CD14-positive monocyte (primary cell): ENCODE measurements at regions not wholly inside any gene's neighbourhood (a gene's known extent, or its start where the extent isn't known, plus 50 kb on each side); places are given as distances from the start of the nearest gene placed in this dataset.

Experiments
- DNase-seq, 3 donors: peaks; one replicate each; pipeline ENCODE4 v3.0.0-alpha.2; 2011 to 2022
- H2AFZ ChIP-seq: 2 replicates; pipeline ENCODE4 v1.6.0; 2012; ENCODE audit warnings: mild to moderate bottlenecking, low read depth, low read length, inconsistent platforms; ENCODE audit not compliant: insufficient read depth, poor library complexity, severe bottlenecking
- H3K27ac ChIP-seq, 2 donors: 1 replicate in 1 of 2; 2 replicates in 1 of 2; pipeline ENCODE4 v1.5.1; 2012 to 2013; ENCODE audit warnings: low read length in 2 of 2, control low read depth in 1 of 2, inconsistent platforms in 1 of 2, low read depth in 1 of 2, mild to moderate bottlenecking in 1 of 2
- H3K27me3 ChIP-seq, 2 donors: one replicate each; pipeline versions ENCODE4 v1.6.0 to v1.6.1; 2011 to 2013; ENCODE audit warnings: low read length in 2 of 2; ENCODE audit not compliant: control insufficient read depth in 2 of 2, insufficient read depth in 2 of 2
- H3K36me3 ChIP-seq, 2 donors: replicated peaks in 1 of 2; 1 replicate in 1 of 2; 2 replicates in 1 of 2; pipeline versions ENCODE4 v1.5.1 to v1.6.1; 2012 to 2013; ENCODE audit warnings: low read length in 2 of 2, control low read depth in 1 of 2, inconsistent platforms in 1 of 2, mild to moderate bottlenecking in 1 of 2; ENCODE audit not compliant: insufficient read depth in 2 of 2, control insufficient read depth in 1 of 2
- H3K4me1 ChIP-seq, 2 donors: 1 replicate in 1 of 2; 2 replicates in 1 of 2; pipeline versions ENCODE4 v1.5.1 to v1.6.1; 2012 to 2013; ENCODE audit warnings: low read length in 2 of 2, control low read depth in 1 of 2, inconsistent platforms in 1 of 2, mild to moderate bottlenecking in 1 of 2, moderate library complexity in 1 of 2; ENCODE audit not compliant: insufficient read depth in 2 of 2, control insufficient read depth in 1 of 2
- H3K4me2 ChIP-seq: replicated peaks from 2 replicates; pipeline ENCODE3; 2012; ENCODE audit warnings: low read length, moderate library complexity, mild to moderate bottlenecking; ENCODE audit not compliant: poor library complexity, severe bottlenecking; ENCODE audit errors: extremely low read depth
- H3K4me3 ChIP-seq, 3 experiments: fragments of 200-600 bp in 1 of 3; sonication (generic) in 1 of 3; replicated peaks in 1 of 3; 1 replicate in 2 of 3; 2 replicates in 1 of 3; pipeline ENCODE4 v1.5.1; 2011 to 2013; ENCODE audit warnings: low read length in 3 of 3, mild to moderate bottlenecking in 3 of 3, control low read depth in 2 of 3, low read depth in 2 of 3, inconsistent platforms in 1 of 3, moderate library complexity in 1 of 3
- H3K79me2 ChIP-seq: 2 replicates; pipeline ENCODE4 v1.6.0; 2012; ENCODE audit warnings: mild to moderate bottlenecking, control low read depth, inconsistent platforms, low read length, moderate library complexity; ENCODE audit not compliant: insufficient read depth
- H3K9ac ChIP-seq: 2 replicates; pipeline ENCODE4 v1.6.0; 2017; ENCODE audit warnings: low read length, mild to moderate bottlenecking; ENCODE audit not compliant: insufficient read depth, poor library complexity, severe bottlenecking
- H3K9me3 ChIP-seq, 2 donors: replicated peaks in 1 of 2; 1 replicate in 1 of 2; 2 replicates in 1 of 2; pipeline versions ENCODE4 v1.5.1 to v1.6.1; 2012 to 2013; ENCODE audit warnings: low read length in 2 of 2, control low read depth in 1 of 2; ENCODE audit not compliant: control insufficient read depth in 1 of 2, insufficient read depth in 1 of 2
- H4K20me1 ChIP-seq: 2 replicates; pipeline ENCODE4 v1.6.0; 2012; ENCODE audit warnings: mild to moderate bottlenecking, low read length, control low read depth, moderate library complexity; ENCODE audit not compliant: insufficient read depth
- H3K27ac Mint-ChIP-seq, 7 donors: one replicate each; pipeline ENCODE4 v1.8.0; 2020; ENCODE audit warnings: mild to moderate bottlenecking in 7 of 7, mixed read lengths in 7 of 7, moderate library complexity in 6 of 7, inconsistent platforms in 2 of 7
- H3K27me3 Mint-ChIP-seq, 3 donors: one replicate each; pipeline ENCODE4 v1.8.0; 2021 to 2022; ENCODE audit warnings: low read depth in 3 of 3, mild to moderate bottlenecking in 3 of 3, mixed read lengths in 3 of 3, moderate library complexity in 3 of 3, inconsistent platforms in 1 of 3
- H3K36me3 Mint-ChIP-seq, 2 donors: one replicate each; pipeline ENCODE4 v1.8.0; 2020; ENCODE audit warnings: mixed read lengths in 2 of 2, inconsistent platforms in 1 of 2, mild to moderate bottlenecking in 1 of 2
- H3K4me1 Mint-ChIP-seq: one replicate; pipeline ENCODE4 v1.8.0; 2020; ENCODE audit warnings: mild to moderate bottlenecking, mixed read lengths
- H3K4me3 Mint-ChIP-seq, 2 donors: one replicate each; pipeline ENCODE4 v1.8.0; 2020; ENCODE audit warnings: mild to moderate bottlenecking in 2 of 2, mixed read lengths in 2 of 2, moderate library complexity in 1 of 2
- H3K9me3 Mint-ChIP-seq, 7 donors: one replicate each; pipeline ENCODE4 v1.8.0; 2020 to 2022; ENCODE audit warnings: mixed read lengths in 7 of 7, mild to moderate bottlenecking in 6 of 7, moderate library complexity in 6 of 7, inconsistent platforms in 2 of 7
- CTCF ChIP-seq: fragments of 200-600 bp; IDR thresholded peaks from one replicate; pipeline ENCODE4 v1.8.0; 2022; ENCODE audit warnings: antibody characterized with exemption, mild to moderate bottlenecking
- WGBS: methylation state at CpG from one replicate; pipeline ENCODE4 v1.1.5; 2013; ENCODE audit warnings: missing lambda C conversion rate; ENCODE audit not compliant: insufficient coverage; 5-methylcytosine and 5-hydroxymethylcytosine counted together
- intact Hi-C, 2 donors: fragments of 100-400 bp; cut with micrococcal nuclease; formaldehyde crosslinking; loops; one replicate each; pipeline versions ENCODE4 v1.15.0 to v1.15.1; 2023

- no peak for DNase-seq
- Histone ChIP-seq H3K4me2 (no peak overlapping the region), H3K27ac (no peak overlapping the region), H3K79me2 (no peaks in the 10 kb centered on the region), H3K9ac (no peak overlapping the region), H3K4me3 (no peak overlapping the region), H3K27me3 (no peaks in the 10 kb centered on the region), H3K9me3 (no peaks in the 10 kb centered on the region), H2AFZ (no peak overlapping the region), H4K20me1 (no peaks in the 10 kb centered on the region), H3K4me1 (no peaks in the 10 kb centered on the region), H3K36me3 (no peaks in the 10 kb centered on the region)
- TF ChIP-seq CTCF: no peak
- H3K36me3 Mint-ChIP-seq: no peaks in the 10 kb centered on the region
- WGBS: 79% methylated on average over 5 of the region's 8 CpGs
- intact Hi-C loops: no loop called here
- H3K9me3 Mint-ChIP-seq: no peaks in the 10 kb centered on the region
- H3K27me3 Mint-ChIP-seq: peaks cover 0 to 3% (median 2%) of the 10 kb centered on the region in 3 donors
- no peak overlapping the region for H3K27ac Mint-ChIP-seq
- H3K4me1 Mint-ChIP-seq: no peaks in the 10 kb centered on the region
- H3K4me3 Mint-ChIP-seq: no peak overlapping the region
Measured at GRCh38 chr10:71036297-71036966, 148.1 kb upstream of the PCBD1 start.

GRCh38 chr10:71038091-71038633, 149.8 kb upstream of the PCBD1 start:
- no peaks in the 10 kb centered on the region for H3K9me3 Mint-ChIP-seq
- H2AFZ ChIP-seq: no peak overlapping the region
- no peak overlapping the region for H3K27ac ChIP-seq
- no peaks in the 10 kb centered on the region for H3K36me3 ChIP-seq
- H3K4me3 ChIP-seq: no peak overlapping the region
- no peaks in the 10 kb centered on the region for H3K36me3 Mint-ChIP-seq
- H3K79me2 ChIP-seq: no peaks in the 10 kb centered on the region
- no peak overlapping the region for H3K9ac ChIP-seq
- intact Hi-C loops: no loop called here
- H3K4me1 ChIP-seq: no peaks in the 10 kb centered on the region
- DNase-seq: no peak
- peaks cover 0 to 3% (median 2%) of the 10 kb centered on the region in 3 donors for H3K27me3 Mint-ChIP-seq
- WGBS: no CpG with 5 or more reads among the region's 3 CpGs
- H4K20me1 ChIP-seq: no peaks in the 10 kb centered on the region
- no peaks in the 10 kb centered on the region for H3K4me1 Mint-ChIP-seq
- no peaks in the 10 kb centered on the region for H3K9me3 ChIP-seq
- H3K4me2 ChIP-seq: no peak overlapping the region
- H3K4me3 Mint-ChIP-seq: no peak overlapping the region
- no peaks in the 10 kb centered on the region for H3K27me3 ChIP-seq
- no peak for TF ChIP-seq CTCF
- H3K27ac Mint-ChIP-seq: no peak overlapping the region
